A549 (cell line): ENCODE measurements at regions not wholly inside any gene's neighbourhood (a gene's known extent, or its start where the extent isn't known, plus 50 kb on each side); places are given as distances from the start of the nearest gene placed in this dataset.

ENCODE experiments used
- MAZ ChIP-seq: fragments of 150-350 bp; IDR thresholded peaks from 2 replicates; pipeline ENCODE4 v1.6.1; 2014; ENCODE audit warnings: antibody characterized with exemption, low read depth, low read length, borderline replicate concordance
- NR3C1 ChIP-seq: fragments of >200 bp; sonication (Bioruptor Twin); formaldehyde crosslinking; IDR thresholded peaks from 3 replicates; pipeline ENCODE4 v1.6.1; 2017
- TF ChIP-seq, protein P1 (sequence below): fragments of 200-600 bp; sonication (generic); IDR thresholded peaks from 2 replicates; pipeline ENCODE4 v1.6.1; 2016; ENCODE audit warnings: antibody characterized with exemption, mild to moderate bottlenecking, moderate library complexity
- TF ChIP-seq, protein P2 (sequence below): fragments of >200 bp; sonication (Bioruptor Twin); formaldehyde crosslinking; IDR thresholded peaks from 3 replicates; pipeline ENCODE4 v1.5.1; 2016
- TF ChIP-seq, protein P3 (sequence below): fragments of >200 bp; sonication (Bioruptor Twin); formaldehyde crosslinking; IDR thresholded peaks from 3 replicates; pipeline ENCODE4 v1.6.1; 2016
- TF ChIP-seq, protein P4 (sequence below): IDR thresholded peaks from 2 replicates; pipeline ENCODE4 v1.6.1; 2012

DNA sequence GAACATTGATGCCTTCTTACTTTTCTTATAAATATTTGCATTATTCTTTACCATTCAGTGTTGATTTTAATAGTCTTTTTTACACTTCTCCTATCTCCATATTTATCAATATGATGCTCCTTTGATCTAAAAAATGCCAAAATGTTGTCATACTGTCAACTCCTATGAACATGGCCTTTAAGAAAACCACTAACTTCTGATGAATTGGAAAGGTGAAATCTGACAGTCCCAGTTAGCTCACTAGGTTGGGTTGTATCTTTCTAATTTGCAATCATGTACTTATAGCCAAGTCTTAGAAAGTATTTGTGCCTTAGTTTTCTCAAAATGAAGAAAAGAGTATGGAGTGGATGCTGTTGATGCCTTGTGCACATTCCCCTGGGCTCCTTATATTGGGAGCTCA, 75.4 kb upstream of the SPACA1 start:
- TF ChIP-seq, protein P1, sequence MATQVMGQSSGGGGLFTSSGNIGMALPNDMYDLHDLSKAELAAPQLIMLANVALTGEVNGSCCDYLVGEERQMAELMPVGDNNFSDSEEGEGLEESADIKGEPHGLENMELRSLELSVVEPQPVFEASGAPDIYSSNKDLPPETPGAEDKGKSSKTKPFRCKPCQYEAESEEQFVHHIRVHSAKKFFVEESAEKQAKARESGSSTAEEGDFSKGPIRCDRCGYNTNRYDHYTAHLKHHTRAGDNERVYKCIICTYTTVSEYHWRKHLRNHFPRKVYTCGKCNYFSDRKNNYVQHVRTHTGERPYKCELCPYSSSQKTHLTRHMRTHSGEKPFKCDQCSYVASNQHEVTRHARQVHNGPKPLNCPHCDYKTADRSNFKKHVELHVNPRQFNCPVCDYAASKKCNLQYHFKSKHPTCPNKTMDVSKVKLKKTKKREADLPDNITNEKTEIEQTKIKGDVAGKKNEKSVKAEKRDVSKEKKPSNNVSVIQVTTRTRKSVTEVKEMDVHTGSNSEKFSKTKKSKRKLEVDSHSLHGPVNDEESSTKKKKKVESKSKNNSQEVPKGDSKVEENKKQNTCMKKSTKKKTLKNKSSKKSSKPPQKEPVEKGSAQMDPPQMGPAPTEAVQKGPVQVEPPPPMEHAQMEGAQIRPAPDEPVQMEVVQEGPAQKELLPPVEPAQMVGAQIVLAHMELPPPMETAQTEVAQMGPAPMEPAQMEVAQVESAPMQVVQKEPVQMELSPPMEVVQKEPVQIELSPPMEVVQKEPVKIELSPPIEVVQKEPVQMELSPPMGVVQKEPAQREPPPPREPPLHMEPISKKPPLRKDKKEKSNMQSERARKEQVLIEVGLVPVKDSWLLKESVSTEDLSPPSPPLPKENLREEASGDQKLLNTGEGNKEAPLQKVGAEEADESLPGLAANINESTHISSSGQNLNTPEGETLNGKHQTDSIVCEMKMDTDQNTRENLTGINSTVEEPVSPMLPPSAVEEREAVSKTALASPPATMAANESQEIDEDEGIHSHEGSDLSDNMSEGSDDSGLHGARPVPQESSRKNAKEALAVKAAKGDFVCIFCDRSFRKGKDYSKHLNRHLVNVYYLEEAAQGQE = no peak
- TF ChIP-seq, protein P2, sequence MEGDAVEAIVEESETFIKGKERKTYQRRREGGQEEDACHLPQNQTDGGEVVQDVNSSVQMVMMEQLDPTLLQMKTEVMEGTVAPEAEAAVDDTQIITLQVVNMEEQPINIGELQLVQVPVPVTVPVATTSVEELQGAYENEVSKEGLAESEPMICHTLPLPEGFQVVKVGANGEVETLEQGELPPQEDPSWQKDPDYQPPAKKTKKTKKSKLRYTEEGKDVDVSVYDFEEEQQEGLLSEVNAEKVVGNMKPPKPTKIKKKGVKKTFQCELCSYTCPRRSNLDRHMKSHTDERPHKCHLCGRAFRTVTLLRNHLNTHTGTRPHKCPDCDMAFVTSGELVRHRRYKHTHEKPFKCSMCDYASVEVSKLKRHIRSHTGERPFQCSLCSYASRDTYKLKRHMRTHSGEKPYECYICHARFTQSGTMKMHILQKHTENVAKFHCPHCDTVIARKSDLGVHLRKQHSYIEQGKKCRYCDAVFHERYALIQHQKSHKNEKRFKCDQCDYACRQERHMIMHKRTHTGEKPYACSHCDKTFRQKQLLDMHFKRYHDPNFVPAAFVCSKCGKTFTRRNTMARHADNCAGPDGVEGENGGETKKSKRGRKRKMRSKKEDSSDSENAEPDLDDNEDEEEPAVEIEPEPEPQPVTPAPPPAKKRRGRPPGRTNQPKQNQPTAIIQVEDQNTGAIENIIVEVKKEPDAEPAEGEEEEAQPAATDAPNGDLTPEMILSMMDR = no peak
- TF ChIP-seq MAZ (no peak), NR3C1 (no peak)
- TF ChIP-seq, protein P3, sequence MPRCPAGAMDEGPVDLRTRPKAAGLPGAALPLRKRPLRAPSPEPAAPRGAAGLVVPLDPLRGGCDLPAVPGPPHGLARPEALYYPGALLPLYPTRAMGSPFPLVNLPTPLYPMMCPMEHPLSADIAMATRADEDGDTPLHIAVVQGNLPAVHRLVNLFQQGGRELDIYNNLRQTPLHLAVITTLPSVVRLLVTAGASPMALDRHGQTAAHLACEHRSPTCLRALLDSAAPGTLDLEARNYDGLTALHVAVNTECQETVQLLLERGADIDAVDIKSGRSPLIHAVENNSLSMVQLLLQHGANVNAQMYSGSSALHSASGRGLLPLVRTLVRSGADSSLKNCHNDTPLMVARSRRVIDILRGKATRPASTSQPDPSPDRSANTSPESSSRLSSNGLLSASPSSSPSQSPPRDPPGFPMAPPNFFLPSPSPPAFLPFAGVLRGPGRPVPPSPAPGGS = no peak
- TF ChIP-seq, protein P4, sequence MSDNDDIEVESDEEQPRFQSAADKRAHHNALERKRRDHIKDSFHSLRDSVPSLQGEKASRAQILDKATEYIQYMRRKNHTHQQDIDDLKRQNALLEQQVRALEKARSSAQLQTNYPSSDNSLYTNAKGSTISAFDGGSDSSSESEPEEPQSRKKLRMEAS = no peak
